ENCODE measurements at regions not wholly inside any gene's neighbourhood (a gene's known extent, or its start where the extent isn't known, plus 50 kb on each side); places are given as distances from the start of the nearest gene placed in this dataset.

- H2AK9ac ChIP-seq (replicated peaks; ENCODE audit: low read depth, low read length, poor library complexity): no peak overlapping the region
- intact Hi-C loops (cut with micrococcal nuclease): no loop called here
- no peaks in the 10 kb centered on the region for H3K4me1 ChIP-seq (ENCODE audit: control insufficient read depth, insufficient read depth, low read length)
- no peak overlapping the region for H4K91ac ChIP-seq (ENCODE audit: insufficient read depth, low read depth, low read length)
- H3K18ac ChIP-seq (ENCODE audit: low read depth, low read length): no peak overlapping the region
- H3K9me1 ChIP-seq (ENCODE audit: insufficient read depth, low read length): no peaks in the 10 kb centered on the region
- no peak overlapping the region for H2BK20ac ChIP-seq (ENCODE audit: low read depth, low read length)
- dilution Hi-C loops (cut with HindIII; ENCODE audit: low sequenced_read_pairs, unreplicated experiment): no loop called here
- no peaks in the 10 kb centered on the region for H3K79me1 ChIP-seq (ENCODE audit: low read depth in 1 of 2, low read length in 2 of 2)
- H3K9me3 ChIP-seq (ENCODE audit: control insufficient read depth, insufficient read depth, low read length): no peaks in the 10 kb centered on the region
- no peak overlapping the region for H3K27ac ChIP-seq (ENCODE audit: insufficient read depth, low read length)
- no peak overlapping the region for H4K8ac ChIP-seq (ENCODE audit: low read depth in 2 of 2, low read length in 2 of 2)
- no peak overlapping the region for H2BK5ac ChIP-seq (ENCODE audit: low read depth, low read length, poor library complexity, severe bottlenecking)
- no peak overlapping the region for H2BK120ac ChIP-seq (ENCODE audit: low read depth, low read length)
- H3K36me3 ChIP-seq (ENCODE audit: control insufficient read depth, insufficient read depth, low read length): no peaks in the 10 kb centered on the region
- TF ChIP-seq POLR2A (IDR thresholded peaks at IDR 0.05; ENCODE audit: low read depth, low read length) (no peak), MXI1 (IDR thresholded peaks at IDR 0.05; ENCODE audit: borderline replicate concordance, low read depth, low read length) (no peak), RFX5 (IDR thresholded peaks at IDR 0.05; ENCODE audit: low read depth, low read length) (no peak)
- no peak overlapping the region for H2BK15ac ChIP-seq (ENCODE audit: low read depth, low read length)
- no peaks in the 10 kb centered on the region for H4K20me1 ChIP-seq (ENCODE audit: insufficient read depth, low read length)
- H3K23ac ChIP-seq (ENCODE audit: low read depth, low read length): no peak overlapping the region
- H3K9ac ChIP-seq (ENCODE audit: low read depth, low read length): no peak overlapping the region
- no TSS peak for BruUV-seq (replicated peaks)
- in situ Hi-C loops (cut with MboI; ENCODE audit: low sequenced_read_pairs): no loop called here
- no peak overlapping the region for H3K56ac ChIP-seq (ENCODE audit: extremely low read depth, insufficient read depth, low read length)
- POLR2A ChIA-PET (ENCODE audit: unreplicated experiment): no interaction called here
- no peak overlapping the region for H2AFZ ChIP-seq (replicated peaks; ENCODE audit: low read length, poor library complexity)
- no peaks in the 10 kb centered on the region for H3K27me3 ChIP-seq (ENCODE audit: control insufficient read depth, insufficient read depth, low read length)
- DNase-seq (no peak), ATAC-seq (ENCODE audit: low read depth) (no peak)
- no CpG with 5 or more reads among the region's 3 CpGs for WGBS, 2 experiments (ENCODE audit: extremely low coverage in 2 of 2, insufficient read length in 1 of 2)
- H3K4me3 ChIP-seq (ENCODE audit: insufficient read depth, low read depth, low read length): no peak overlapping the region
- no peak overlapping the region for H4K5ac ChIP-seq (ENCODE audit: low read depth, low read length)
- H3K4ac ChIP-seq (ENCODE audit: low read depth, low read length): no peak overlapping the region
- no peak overlapping the region for H3K14ac ChIP-seq (replicated peaks; ENCODE audit: low read depth, low read length)
- no peak overlapping the region for H3K4me2 ChIP-seq (ENCODE audit: low read depth, low read length)
- CTCF ChIA-PET: no interaction called here
- H2AK5ac ChIP-seq (ENCODE audit: low read depth, low read length): no peak overlapping the region
These were observed 167.6 kb upstream of the SESN3 start for GRCh38 chr11:95398437-95399112.

Measured in IMR-90 (cell line).